ENCODE measurements at regions not wholly inside any gene's neighbourhood (a gene's known extent, or its start where the extent isn't known, plus 50 kb on each side); places are given as distances from the start of the nearest gene placed in this dataset.

DNA sequence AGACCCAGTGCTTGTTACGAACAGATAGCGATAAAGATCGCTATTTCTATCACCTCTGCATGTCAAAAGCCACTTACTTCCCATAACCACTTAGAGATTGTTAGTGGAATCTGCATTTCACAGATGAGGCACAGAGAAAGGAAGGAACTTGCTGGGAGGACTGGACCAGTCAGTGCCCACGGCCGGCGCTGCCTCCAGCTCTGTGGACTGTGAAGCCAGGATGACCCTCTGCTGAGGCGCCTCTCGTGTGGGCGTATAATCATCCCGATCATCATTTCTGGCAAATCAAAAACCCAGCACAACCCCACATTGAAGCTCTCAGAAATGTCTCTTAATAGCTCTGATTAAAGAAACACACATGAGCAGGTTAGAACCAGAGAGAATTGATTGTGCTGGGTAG lies 61.5 kb upstream of the ADRA2C start:
- DNase-seq (ENCODE audit: low spot score), result no peak

DNA sequence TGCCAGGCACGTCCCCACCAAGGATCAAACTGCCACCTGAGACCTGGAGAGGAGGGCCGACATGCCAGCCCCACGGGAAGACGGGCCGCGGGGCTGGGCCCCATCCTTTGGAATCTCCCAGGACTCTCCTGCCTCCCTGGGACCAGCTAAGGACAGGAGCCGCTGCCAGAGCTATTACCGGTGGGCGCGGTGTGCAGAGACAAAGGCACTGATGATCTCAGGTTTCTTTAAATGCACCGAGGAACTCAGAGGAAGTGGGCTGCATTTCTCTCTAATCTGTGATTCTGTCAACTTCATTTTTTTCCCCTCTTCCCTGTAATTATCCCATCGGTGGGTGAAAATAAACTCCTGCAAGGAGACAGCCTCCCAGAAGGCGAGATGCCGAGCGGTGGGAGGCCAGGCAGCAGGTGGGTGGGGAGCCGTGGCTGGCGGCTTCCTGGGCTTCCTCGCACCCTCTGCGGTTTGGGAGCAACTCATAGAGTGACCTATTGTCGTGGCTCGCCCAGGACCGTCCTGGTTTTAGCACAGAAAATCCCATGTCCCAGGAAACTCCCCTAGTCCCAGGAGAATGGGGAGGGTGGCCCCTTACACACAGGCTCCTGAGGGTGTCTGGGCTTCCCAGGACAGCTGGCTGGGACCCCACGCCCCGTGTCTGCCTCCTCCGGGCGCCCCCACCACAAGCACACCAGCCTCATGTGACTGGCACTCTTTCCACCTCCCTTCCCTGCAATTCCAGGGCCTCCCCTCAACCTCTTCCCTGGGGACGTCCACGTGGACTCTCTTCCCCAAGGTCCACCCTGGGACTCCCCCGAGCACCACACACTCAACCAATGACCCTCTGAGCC lies 62.3 kb upstream of the ADRA2C start:
- peak; percentile 82 for DNase-seq (ENCODE audit: low spot score)

DNA sequence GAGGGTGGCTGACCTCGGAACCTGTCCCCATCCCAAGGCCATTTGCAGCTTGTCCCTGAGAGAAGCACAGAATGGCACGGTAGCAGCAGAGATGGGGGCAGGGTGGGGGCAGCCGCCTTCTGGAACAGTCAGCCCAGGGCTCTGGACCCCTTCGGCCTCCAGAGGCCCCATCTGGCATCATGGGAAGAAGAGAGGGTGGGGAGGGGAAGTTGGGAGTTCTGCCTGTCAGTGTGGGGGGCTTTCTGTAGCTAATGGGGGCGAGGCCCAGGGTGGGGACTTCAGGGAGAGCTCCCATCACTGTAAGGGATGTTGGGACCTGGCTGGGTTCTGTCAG lies 62.9 kb upstream of the ADRA2C start:
- no peak for DNase-seq (ENCODE audit: low spot score)

DNA sequence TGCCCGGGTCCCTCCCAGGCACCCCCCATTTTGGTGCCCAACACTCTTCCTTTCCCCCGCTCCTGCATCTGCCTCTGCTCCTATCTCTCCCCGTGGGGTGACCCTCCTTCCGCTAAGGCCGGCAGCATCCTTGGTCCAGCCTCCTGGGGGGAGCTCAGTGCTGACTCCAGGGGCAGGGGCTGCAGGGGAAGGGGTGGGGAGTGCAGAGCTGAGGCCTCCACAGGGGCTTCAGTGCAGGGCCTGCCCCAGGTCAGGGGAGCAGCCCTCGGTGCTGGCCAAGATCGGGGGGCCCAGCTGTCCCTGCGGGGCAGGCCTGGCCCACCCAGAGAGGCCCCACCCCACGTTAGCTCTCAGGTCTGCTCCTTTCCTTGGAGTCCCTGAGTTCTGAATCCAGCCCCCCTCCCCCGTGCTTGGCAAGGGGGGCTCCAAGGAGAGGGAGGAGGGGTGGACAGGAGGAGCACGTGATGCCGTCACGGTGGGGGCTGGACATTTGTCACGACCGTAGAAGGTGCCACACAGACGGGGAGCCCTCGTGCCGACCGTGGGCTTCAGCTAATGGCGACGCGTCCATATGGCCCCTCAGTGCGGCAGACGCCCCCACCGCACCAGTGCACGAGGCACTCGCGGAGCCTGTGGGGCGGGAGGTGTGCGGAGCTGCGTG lies 63.5 kb upstream of the ADRA2C start:
- DNase-seq (ENCODE audit: low spot score), result no peak

DNA sequence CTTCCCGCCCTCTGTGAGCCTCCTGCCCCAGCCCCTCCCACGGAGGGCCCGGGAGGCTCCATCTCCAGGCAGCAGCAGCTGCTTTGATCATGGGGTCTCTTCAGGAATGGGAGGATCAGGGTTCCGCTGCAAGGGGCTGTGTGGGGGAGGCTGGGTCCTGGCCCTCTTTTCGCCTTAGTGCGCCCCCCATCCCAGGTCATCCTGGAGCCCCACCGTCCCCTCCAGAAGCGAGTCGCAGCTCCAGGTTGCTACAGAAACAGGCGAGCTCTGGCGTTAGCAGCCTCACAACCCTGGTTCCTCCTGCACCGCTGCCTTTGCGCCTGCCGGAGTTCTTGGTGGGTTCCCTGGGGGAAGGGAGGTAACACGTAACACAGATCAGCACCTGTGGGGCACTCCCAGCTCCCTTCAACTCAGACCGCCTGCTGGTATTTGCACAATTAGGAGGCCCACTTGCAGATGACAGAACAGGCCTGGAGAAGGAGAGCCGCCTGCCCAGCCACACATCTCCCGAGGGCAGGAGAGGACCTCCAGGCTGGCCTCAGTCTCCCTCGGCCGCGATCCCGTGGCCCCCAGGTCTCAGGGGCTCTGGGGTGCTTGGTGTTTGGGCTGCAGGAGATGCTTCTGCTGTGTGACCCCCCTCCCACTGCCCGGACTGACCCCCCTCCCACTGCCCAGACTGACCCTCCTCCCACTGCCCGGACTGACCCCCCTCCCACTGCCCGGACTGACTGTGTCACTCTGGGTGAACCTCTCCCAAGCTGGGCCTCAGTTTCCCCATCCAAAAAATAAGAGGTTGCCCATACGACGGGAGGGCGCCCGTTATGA lies 64.2 kb upstream of the ADRA2C start:
- no peak for DNase-seq (ENCODE audit: low spot score)

DNA sequence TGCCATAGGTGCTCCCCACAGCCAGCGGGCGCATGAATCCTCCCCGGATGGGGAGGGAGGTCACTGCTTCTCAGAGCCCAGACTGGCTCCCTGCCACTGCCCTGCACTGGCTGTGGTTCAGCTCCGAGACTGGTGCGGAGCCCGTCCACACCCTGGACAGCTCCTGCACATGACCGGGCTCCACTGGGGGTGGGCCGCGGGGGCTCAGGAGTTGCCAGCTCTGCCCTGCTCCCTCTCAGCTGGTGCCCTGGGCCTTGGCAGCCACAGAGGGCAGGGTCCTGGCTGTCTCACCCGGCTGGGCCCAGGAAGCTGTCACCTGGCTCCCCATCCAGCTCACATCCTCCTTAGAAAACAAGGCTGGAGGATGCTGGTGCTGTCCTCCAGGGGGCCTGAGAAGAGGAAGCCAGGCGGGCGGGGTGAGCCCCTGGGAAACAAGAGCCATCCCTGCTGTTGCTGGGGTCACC lies 64.9 kb upstream of the ADRA2C start:
- DNase-seq (ENCODE audit: low spot score), result peak; percentile 67

DNA sequence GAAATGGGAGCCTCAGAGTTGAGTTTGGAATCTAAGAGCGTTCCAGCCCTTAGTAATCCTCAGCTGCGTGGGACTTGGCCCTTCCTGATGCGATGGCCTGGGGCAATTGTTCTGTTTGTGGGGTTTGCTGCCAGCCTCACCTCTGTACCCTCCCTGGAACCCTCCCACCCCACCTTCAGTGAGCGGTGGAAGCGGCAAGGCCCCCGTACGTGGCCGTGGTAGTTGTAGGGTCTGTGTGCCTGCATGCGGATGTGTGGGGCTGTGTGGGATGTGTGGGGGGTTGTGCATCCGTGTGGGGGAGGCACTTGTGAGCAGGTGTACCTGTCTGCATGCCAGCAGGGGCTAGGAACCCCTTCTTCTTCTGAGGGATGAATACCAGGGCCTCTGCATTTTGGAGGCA lies 65.4 kb upstream of the ADRA2C start:
- DNase-seq (ENCODE audit: low spot score), result no peak

DNA sequence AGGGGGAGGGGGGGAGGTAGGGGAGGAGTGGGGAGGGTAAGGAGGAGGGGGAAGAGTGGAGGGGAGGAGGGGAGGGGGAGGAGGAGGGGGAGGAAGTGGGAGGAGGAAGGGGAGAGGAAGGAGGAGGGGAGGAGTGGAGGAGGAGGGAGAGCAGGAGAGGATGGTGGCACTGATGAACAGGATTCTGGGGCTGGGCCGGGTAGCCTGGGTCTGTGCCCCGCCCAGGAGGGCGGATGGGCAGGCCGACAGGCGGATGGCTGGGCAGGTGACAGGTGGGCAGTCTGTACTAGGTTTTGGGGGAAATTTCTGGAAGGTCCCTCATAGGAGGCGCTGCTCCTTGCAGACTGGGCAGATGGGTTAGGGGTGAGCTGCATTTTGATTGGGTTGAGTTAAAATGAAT lies 66.0 kb upstream of the ADRA2C start:
- DNase-seq (ENCODE audit: low spot score), result no peak

DNA sequence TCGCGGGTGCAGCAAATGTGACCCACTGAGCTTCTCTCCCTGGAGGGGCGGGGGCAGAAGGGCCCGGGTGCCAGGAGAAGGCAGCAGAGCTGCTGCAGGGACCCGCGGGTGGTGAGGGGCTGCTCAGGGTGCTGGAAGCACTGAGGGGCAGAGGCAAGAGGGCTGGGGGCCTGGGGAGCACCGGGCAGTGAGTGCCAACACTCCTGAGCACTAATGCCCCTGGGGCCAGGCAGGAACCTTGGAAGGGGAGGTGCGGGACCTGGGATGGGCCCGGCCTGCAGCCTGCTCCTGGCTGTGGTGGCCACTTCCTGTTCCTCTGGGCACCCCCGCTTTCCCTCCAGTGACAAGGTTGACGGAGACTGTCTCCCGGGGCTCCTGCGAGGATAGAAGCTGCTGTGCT lies 66.5 kb upstream of the ADRA2C start:
- DNase-seq (ENCODE audit: low spot score), result no peak

DNA sequence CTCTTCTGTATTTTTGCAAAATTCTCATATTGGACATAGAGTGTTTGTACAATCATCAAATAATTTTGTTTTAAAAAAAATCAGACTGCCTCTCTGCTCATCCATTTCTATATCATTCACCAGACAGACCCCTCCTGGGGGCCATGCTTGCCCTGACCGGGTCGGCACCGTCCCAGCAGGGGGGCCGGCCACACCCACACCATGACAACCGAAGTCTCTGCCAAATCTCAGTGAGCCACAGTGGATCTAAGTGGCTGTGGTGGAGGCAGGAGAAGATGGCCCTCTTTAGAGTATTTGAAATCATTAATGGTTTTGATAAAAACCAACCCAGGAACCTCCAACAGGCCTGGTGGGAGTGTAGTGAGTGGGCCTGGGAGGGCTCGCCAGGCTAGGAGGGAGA lies 66.9 kb upstream of the ADRA2C start:
- no peak for DNase-seq (ENCODE audit: low spot score)

DNA sequence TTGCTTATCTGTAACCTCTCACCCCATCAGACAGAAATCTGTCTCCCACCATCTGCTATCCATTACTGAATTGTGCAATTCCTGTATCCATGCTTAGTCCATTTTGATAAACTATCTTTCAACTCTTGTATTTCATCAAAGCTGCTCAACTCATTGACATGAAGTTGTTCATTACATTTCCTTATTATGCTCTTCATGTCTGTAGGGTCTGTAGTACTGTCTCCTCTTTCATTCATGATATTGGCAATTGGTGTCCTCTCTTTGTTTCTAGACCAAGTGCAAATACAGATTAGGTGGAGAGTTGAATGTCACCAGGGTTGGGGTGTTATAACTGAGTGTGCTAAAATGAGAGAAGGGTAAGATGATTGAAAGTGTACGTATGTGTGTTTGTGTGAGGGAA lies 69.2 kb upstream of the ADRA2C start:
- DNase-seq (ENCODE audit: low spot score), result no peak

DNA sequence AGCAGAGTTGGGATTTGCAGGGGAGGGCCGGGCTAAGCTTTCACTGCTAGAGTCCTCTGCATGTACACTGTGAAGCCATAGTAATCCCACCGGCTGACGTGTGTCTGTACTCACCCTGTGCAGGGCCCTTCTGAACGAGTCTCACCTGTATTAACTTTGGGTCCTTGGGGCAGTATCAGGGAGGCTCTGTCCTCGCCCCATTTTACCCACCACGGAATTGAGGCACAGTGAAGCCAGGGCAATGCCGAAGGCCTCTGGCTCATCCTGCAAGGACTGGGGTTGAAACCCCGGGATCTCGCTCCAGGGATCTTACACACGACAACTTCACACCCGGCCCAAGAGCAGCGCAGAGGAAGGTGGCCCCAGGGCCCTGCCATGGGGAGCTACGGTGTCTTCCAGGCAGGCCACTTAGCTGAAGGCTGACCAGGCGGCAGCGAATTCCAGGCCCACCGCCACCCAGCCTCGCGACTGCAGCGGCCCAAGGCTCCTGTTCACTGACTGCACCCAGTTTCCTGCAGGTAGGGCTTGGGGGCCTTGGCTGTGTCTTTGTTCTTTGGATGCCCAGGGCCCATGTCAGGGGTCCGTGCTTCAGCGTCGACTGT lies 75.5 kb upstream of the ADRA2C start:
- DNase-seq (ENCODE audit: low spot score), result no peak

DNA sequence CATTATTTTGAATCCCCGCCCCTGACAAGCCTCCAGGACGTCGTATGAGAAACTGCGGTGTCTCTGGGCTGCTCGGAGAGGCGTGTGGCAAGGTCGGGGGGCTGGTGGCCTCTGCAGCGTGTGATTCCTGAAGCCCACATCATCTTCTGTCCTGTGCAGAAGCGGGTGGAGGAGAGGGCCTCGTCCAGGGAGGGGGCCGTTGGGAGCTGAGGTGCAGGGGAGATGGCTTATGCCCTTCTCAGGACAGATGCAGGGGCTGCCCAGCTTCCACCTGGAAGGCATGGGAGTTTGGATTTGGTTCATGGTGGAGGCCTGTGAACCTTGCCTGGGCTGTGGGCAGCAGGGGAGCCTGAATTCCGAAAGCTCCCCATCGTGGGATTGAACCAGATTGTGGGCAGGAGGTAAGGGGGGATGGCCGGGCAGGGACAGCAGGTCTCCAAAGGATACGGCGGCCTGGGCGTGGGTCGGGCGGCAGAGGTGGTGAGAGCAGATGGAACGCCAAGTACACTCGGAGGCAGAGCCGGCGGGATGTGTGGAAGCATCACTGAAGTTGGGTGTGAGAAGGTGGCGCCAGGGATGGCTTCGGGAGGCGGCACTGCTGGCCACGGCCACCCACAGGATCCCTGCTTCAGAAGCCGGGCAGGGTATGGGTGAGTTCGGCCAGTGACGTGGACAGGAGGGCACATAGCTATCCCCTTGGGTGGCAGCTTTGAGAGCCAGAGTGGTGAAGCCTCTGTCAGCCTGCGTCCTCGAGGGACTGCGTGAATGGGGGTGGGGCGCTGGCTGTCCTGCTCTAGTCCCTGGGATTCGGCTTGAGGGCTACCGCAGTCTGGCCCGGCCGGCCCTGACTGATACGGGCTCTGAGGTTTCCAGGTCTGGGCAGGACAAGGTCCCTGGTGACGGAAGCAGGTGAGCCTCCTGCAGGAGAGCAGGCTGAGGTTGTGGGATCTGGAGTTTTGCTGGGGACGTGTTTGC lies 76.3 kb upstream of the ADRA2C start:
- no peak for DNase-seq (ENCODE audit: low spot score)

DNA sequence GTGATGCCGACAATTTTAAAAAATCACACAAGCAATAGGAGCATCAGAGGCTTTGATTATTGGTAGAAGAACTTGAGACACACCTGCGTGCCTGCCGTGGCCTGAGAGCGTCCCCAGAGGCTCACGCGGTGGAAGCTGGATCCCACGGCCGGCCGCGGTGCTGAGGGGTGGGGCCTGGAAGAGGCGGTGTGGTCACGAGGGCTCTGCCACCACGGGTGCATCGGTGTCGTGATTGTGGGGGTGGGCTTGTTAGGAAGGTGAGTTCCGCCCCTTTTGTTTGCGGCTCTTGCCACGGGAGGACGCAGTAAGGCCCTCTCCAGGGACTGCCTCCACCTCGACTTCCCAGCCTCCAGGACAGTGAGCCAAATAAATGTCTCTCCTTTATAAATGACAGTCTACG lies 77.2 kb upstream of the ADRA2C start:
- no peak for DNase-seq (ENCODE audit: low spot score)

DNA sequence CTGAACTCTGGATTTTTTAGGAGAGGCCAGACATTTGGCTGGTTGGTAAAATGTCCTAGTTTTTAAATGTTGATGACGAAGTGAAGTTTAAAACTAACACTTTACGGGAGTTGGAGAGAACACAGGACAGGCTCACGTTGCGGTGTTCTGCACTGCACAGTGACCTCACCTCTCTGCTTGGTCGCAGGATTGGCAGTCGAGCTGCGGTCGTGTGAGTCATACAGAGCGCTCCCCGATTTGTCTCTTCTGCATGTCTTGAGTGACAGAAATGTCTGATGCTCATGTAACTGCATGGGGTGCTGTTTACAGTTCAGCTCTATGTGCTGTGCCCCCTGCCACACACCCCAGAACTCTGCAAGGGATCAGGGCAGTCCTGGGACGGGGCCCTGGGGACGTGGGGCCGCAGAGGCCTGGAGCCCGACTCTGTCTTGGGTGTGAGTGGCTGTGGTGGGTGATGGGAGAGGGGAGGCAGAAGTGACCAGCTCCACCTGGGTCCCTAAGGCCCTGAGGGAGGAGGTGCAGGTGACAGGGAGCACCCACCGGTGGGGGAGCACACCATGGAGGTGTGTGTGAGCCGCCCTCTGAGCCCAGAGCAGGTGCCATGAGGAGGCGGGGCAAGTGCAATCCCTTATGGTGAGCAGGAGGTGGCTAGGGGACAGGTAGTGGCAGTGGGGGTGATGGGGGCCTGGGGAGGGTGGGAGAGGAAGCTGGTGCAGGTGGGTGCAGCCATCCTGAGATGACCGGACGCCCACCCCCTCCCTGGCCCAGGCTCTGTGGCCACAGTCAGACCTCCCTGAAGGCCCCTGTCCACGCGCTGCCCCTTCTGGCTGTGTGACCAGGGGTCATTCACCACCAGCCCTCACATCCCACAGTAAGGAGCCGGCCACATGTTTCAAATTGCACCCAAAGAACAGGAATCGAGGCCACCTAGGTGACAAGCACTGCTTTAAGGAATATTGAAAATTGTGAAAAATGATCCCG lies 77.9 kb upstream of the ADRA2C start:
- DNase-seq (ENCODE audit: low spot score), result no peak

DNA sequence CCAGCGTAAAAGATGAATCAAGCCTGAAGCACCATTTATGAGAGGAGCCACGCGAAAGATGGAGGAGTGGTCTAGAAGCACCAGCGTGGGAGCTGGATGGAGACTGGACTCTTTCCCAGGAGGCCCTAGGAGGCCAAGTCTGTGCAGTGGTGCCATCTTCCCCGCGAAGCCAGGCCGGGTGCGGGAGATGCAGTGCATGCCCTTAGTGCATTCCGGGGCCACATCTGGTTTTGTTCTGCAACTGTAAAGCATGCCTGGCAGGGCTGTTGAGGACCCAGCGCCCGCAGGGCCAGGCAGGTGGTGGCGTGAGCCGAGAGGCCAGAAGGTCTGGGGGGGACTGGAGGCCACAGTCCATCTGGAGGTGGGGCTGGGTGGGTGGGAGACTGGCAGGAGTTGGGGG lies 78.6 kb upstream of the ADRA2C start:
- DNase-seq (ENCODE audit: low spot score), result no peak

DNA sequence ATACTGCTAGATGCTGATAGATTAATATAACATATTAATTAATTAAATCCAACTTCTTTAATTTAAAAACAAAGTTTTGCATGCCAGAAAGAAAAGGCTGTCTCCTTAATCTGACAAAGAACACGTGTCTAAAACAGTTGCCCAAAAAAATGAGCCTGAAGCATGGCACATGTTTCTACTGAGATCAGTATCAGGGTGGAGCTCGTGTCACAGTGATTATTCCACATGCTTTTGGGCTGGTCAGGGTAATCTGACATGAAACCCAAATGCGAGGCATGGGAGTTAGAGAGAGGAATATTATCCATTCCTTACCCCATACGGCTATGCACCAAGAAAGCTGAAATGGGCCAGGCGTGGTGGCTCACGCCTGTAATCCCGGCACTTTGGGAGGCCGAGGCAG lies 79.4 kb upstream of the ADRA2C start:
- no peak for DNase-seq (ENCODE audit: low spot score)

DNA sequence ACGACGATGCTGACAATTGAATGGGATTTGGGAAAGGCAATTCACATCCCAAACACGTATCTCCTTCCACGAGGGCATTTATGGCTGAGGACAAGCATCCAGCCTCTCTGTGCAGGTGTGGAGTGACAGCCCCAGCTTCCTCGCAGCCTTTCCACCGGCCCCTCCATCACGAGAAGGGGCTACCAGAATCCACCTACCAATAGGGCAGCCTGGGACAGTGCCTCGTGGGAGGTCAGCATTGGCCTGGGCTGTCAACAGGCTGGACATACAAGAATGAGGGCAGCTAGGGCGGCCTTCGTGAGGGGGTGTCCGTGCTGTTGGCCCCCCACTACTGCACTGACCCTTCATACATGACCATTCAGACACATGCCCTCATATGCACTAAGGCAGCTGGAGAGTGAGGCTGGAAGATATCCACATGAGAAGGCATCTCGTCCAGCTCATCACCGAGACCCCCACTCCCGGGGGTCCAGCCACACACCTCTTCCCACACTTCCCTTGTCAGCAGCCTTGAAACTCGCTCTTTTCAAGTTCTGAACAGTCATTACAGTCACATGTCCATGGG lies 81.0 kb upstream of the ADRA2C start:
- DNase-seq (ENCODE audit: low spot score), result no peak

DNA sequence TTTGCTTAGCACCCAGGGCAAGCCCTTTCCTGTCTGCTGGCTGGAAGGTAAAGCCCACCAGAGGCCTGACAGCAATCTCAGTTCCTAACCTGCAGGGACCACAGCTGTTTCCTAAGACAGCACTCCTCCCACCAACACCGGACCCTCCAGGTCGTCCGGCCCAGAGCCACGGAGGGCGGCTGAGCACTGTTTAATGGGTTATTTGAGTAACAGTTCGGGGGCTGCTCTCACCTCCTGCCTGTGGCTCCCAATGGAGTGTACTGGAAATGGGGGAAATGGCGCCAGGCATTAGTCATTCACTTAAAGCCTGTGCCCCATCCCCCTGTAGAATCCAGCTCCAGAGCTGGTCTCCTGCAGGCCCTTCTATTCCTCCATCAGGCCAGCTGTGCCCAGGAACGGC lies 81.6 kb upstream of the ADRA2C start:
- DNase-seq (ENCODE audit: low spot score), result no peak

Measured in iPS-NIHi11 (cell line).